PC-3 (cell line): ENCODE measurements at regions not wholly inside any gene's neighbourhood (a gene's known extent, or its start where the extent isn't known, plus 50 kb on each side); places are given as distances from the start of the nearest gene placed in this dataset.

ENCODE experiments used
- CTCF ChIP-seq: fragments of 300-600 bp; sonication (generic); conservative IDR thresholded peaks from 2 replicates; pipeline ENCODE4 v1.5.1; 2017; ENCODE audit warnings: antibody characterized with exemption, low read depth, mild to moderate bottlenecking, low read length
- EZH2 ChIP-seq: fragments of 300-600 bp; sonication (generic); IDR thresholded peaks from one replicate; pipeline ENCODE4 v1.6.1; 2017; ENCODE audit warnings: antibody characterized with exemption, mild to moderate bottlenecking, low read length; ENCODE audit not compliant: unreplicated experiment
- EZH2phosphoT487 ChIP-seq: fragments of 300-600 bp; sonication (generic); IDR thresholded peaks from 2 replicates; pipeline ENCODE4 v1.6.1; 2018; ENCODE audit warnings: mild to moderate bottlenecking, antibody characterized with exemption, low read length, borderline replicate concordance

GRCh38 chr4:10959586-10959985, 275.0 kb upstream of the CLNK start:
- TF ChIP-seq CTCF (no peak), EZH2phosphoT487 (no peak), EZH2 (no peak)
